BE2C (cell line): ENCODE measurements at regions not wholly inside any gene's neighbourhood (a gene's known extent, or its start where the extent isn't known, plus 50 kb on each side); places are given as distances from the start of the nearest gene placed in this dataset.

Experiments used
- DNase-seq: peaks from one replicate; pipeline ENCODE4 v3.0.0-alpha.2; 2020
- H3K27me3 ChIP-seq: fragments of 250-450 bp; sonication (Bioruptor Pico); 2 replicates; pipeline ENCODE4 v1.5.1; 2020; ENCODE audit warnings: mild to moderate bottlenecking
- H3K36me3 ChIP-seq: fragments of 250-450 bp; sonication (Bioruptor Pico); 2 replicates; pipeline ENCODE4 v1.5.1; 2020; ENCODE audit warnings: mild to moderate bottlenecking
- H3K4me1 ChIP-seq: fragments of 250-450 bp; sonication (Bioruptor Pico); 2 replicates; pipeline ENCODE4 v1.5.1; 2020
- H3K4me3 ChIP-seq: 2 replicates; pipeline ENCODE4 v1.5.1; 2011; ENCODE audit warnings: low read depth, low read length
- H3K9me3 ChIP-seq: fragments of 250-450 bp; sonication (Bioruptor Pico); 2 replicates; pipeline ENCODE4 v1.5.1; 2020
- CTCF ChIP-seq: IDR thresholded peaks from 2 replicates; pipeline ENCODE4 v1.5.1; 2012; ENCODE audit warnings: mild to moderate bottlenecking, low read depth, low read length

DNA sequence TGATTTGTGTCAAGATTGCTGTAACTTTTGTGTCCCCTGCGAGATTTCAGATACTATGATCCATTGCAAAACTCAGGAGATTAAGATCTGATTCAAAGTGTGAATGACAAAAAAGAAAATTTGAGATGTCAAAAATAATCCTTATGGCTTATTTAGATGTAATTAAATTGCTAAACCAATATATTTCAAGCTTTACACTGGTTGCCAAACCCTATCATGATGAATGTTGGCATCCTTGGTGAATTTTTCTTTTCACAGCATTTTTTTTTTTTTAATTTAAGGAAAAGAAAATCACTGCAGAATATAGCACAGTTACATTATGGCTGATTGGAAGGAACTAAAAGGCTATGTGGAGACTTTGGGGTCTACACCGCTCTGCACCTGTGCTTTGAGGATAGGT is 133.5 kb upstream of the PITRM1 start:
- DNase-seq: no peak
- no peak overlapping the region for H3K4me3 ChIP-seq
- no peaks in the 10 kb centered on the region for H3K4me1 ChIP-seq
- no peaks in the 10 kb centered on the region for H3K27me3 ChIP-seq
- TF ChIP-seq CTCF: no peak
- no peaks in the 10 kb centered on the region for H3K36me3 ChIP-seq
- no peaks in the 10 kb centered on the region for H3K9me3 ChIP-seq

- Histone ChIP-seq H3K4me1 (no peaks in the 10 kb centered on the region), H3K4me3 (no peak overlapping the region), H3K27me3 (no peaks in the 10 kb centered on the region), H3K36me3 (no peaks in the 10 kb centered on the region), H3K9me3 (no peaks in the 10 kb centered on the region)
- TF ChIP-seq CTCF: no peak
- DNase-seq: no peak
These were observed 123.1 kb upstream of the PITRM1 start for GRCh38 chr10:3295582-3296151.

GRCh38 chr10:3294919-3295581 is 122.5 kb upstream of the PITRM1 start:
- no peak for TF ChIP-seq CTCF
- no peaks in the 10 kb centered on the region for H3K36me3 ChIP-seq
- H3K9me3 ChIP-seq: no peaks in the 10 kb centered on the region
- DNase-seq: no peak
- no peaks in the 10 kb centered on the region for H3K4me1 ChIP-seq
- H3K27me3 ChIP-seq: no peaks in the 10 kb centered on the region
- no peak overlapping the region for H3K4me3 ChIP-seq

DNA sequence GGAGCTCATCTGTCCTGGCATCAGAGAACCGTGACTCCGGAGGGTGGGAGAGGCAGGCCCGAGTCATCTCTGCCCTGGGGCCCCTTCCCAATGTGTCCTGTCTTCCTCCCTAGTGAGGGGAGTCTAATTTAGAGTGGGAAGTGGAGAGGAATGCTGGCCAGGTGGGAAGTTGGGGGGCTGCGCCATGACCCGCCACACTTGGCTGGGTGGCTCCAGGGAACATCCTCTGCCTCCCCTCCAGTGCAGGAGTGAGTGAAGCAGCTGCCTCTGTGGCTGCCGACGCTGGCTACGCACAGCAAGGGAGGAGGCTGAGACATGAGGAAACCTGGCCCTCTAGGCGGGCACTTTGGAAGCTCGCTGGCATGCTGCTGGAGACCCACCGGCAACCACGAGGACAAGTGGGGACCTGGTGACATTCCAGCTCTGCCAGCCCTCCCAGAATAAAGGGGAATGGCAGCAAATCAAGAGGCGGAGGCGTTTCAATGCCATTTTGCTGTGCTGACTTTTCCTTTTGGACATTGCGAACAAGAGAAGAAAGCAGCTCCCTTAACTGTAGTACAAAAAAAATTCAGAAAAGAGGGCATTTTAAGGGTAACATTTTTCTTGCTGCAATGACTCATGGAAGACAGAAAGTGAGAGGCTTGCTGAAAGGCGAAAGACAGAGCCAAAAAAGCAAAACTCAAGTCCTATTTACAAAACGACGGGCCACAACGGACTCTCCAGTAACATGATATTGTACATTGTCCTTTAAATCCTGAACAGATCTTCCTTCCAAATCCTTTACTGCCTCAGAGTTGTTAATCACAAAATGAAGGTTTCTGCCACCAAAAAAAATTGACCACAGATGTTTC is 121.2 kb upstream of the PITRM1 start:
- H3K4me1 ChIP-seq: no peaks in the 10 kb centered on the region
- no peaks in the 10 kb centered on the region for H3K27me3 ChIP-seq
- H3K4me3 ChIP-seq: no peak overlapping the region
- no peak for TF ChIP-seq CTCF
- H3K36me3 ChIP-seq: no peaks in the 10 kb centered on the region
- H3K9me3 ChIP-seq: no peaks in the 10 kb centered on the region
- DNase-seq: no peak

- Histone ChIP-seq H3K9me3 (no peaks in the 10 kb centered on the region), H3K4me1 (no peaks in the 10 kb centered on the region), H3K4me3 (no peak overlapping the region), H3K27me3 (no peaks in the 10 kb centered on the region), H3K36me3 (no peaks in the 10 kb centered on the region)
- TF ChIP-seq CTCF: no peak
- no peak for DNase-seq
These were observed 120.1 kb upstream of the PITRM1 start for GRCh38 chr10:3292636-3293035.

GRCh38 chr10:3290550-3290949 is 118.0 kb upstream of the PITRM1 start:
- Histone ChIP-seq H3K27me3 (no peaks in the 10 kb centered on the region), H3K9me3 (no peaks in the 10 kb centered on the region), H3K36me3 (no peaks in the 10 kb centered on the region), H3K4me1 (no peaks in the 10 kb centered on the region), H3K4me3 (no peak overlapping the region)
- no peak for TF ChIP-seq CTCF
- no peak for DNase-seq
